ENCODE measurements at regions not wholly inside any gene's neighbourhood (a gene's known extent, or its start where the extent isn't known, plus 50 kb on each side); places are given as distances from the start of the nearest gene placed in this dataset.

DNA sequence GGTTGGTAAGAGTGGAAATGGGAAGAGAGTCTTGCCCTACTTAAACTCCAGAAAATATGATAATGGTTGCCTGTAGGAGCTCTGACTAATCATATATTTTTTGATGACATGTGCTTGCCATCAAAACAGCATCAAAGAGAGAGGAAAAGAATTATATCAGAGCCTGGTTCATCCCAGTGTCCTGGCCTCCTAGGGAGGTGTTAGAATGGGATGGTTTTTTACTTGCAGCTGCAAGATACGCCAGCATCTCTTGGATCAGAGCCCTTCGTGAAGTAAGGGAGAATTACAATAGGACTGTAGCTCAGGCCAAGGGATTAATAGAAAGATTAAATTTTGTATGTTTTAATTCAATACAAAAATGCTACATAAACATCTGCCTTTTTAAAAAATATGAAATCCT, 177.6 kb upstream of the HDAC9 start:
- no peak for TF ChIP-seq NFKB2 (CRISPR knock-in tag; IDR thresholded peaks at IDR 0.05; ENCODE audit: borderline replicate concordance)
- no peak for TF ChIP-seq ZNF12 (CRISPR knock-in tag; IDR thresholded peaks at IDR 0.05)
- TF ChIP-seq ZNF569 (CRISPR knock-in tag; IDR thresholded peaks at IDR 0.05; ENCODE audit: borderline replicate concordance), result no peak
- no peak for TF ChIP-seq MIXL1 (CRISPR knock-in tag; IDR thresholded peaks at IDR 0.05)
- TF ChIP-seq PAX8 (CRISPR knock-in tag; IDR thresholded peaks at IDR 0.05; ENCODE audit: borderline replicate concordance), result no peak
- no peak for TF ChIP-seq ZNF572 (CRISPR knock-in tag; IDR thresholded peaks at IDR 0.05)
- TF ChIP-seq, protein P1, sequence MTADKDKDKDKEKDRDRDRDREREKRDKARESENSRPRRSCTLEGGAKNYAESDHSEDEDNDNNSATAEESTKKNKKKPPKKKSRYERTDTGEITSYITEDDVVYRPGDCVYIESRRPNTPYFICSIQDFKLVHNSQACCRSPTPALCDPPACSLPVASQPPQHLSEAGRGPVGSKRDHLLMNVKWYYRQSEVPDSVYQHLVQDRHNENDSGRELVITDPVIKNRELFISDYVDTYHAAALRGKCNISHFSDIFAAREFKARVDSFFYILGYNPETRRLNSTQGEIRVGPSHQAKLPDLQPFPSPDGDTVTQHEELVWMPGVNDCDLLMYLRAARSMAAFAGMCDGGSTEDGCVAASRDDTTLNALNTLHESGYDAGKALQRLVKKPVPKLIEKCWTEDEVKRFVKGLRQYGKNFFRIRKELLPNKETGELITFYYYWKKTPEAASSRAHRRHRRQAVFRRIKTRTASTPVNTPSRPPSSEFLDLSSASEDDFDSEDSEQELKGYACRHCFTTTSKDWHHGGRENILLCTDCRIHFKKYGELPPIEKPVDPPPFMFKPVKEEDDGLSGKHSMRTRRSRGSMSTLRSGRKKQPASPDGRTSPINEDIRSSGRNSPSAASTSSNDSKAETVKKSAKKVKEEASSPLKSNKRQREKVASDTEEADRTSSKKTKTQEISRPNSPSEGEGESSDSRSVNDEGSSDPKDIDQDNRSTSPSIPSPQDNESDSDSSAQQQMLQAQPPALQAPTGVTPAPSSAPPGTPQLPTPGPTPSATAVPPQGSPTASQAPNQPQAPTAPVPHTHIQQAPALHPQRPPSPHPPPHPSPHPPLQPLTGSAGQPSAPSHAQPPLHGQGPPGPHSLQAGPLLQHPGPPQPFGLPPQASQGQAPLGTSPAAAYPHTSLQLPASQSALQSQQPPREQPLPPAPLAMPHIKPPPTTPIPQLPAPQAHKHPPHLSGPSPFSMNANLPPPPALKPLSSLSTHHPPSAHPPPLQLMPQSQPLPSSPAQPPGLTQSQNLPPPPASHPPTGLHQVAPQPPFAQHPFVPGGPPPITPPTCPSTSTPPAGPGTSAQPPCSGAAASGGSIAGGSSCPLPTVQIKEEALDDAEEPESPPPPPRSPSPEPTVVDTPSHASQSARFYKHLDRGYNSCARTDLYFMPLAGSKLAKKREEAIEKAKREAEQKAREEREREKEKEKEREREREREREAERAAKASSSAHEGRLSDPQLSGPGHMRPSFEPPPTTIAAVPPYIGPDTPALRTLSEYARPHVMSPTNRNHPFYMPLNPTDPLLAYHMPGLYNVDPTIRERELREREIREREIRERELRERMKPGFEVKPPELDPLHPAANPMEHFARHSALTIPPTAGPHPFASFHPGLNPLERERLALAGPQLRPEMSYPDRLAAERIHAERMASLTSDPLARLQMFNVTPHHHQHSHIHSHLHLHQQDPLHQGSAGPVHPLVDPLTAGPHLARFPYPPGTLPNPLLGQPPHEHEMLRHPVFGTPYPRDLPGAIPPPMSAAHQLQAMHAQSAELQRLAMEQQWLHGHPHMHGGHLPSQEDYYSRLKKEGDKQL (CRISPR knock-in tag; IDR thresholded peaks at IDR 0.05; ENCODE audit: low read depth), result no peak
- no peak for TF ChIP-seq ZNF24 (IDR thresholded peaks at IDR 0.05)
- TF ChIP-seq, protein P2, sequence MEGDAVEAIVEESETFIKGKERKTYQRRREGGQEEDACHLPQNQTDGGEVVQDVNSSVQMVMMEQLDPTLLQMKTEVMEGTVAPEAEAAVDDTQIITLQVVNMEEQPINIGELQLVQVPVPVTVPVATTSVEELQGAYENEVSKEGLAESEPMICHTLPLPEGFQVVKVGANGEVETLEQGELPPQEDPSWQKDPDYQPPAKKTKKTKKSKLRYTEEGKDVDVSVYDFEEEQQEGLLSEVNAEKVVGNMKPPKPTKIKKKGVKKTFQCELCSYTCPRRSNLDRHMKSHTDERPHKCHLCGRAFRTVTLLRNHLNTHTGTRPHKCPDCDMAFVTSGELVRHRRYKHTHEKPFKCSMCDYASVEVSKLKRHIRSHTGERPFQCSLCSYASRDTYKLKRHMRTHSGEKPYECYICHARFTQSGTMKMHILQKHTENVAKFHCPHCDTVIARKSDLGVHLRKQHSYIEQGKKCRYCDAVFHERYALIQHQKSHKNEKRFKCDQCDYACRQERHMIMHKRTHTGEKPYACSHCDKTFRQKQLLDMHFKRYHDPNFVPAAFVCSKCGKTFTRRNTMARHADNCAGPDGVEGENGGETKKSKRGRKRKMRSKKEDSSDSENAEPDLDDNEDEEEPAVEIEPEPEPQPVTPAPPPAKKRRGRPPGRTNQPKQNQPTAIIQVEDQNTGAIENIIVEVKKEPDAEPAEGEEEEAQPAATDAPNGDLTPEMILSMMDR (CRISPR knock-in tag; IDR thresholded peaks at IDR 0.05), result no peak
- TF ChIP-seq FOXM1 (CRISPR knock-in tag; IDR thresholded peaks at IDR 0.05), result no peak
